ENCODE measurements at regions not wholly inside any gene's neighbourhood (a gene's known extent, or its start where the extent isn't known, plus 50 kb on each side); places are given as distances from the start of the nearest gene placed in this dataset.

GRCh38 chr12:63498239-63498638 lies 170.1 kb downstream of the DPY19L2 start:
- no peak for TF ChIP-seq CTCF (IDR thresholded peaks at IDR 0.05)
- no peak for TF ChIP-seq POLR2A (IDR thresholded peaks at IDR 0.05)
